ENCODE measurements at regions not wholly inside any gene's neighbourhood (a gene's known extent, or its start where the extent isn't known, plus 50 kb on each side); places are given as distances from the start of the nearest gene placed in this dataset.

- TF ChIP-seq CTCF (conservative IDR thresholded peaks at IDR 0.05) = no peak
- H3K27ac ChIP-seq = no peak overlapping the region
Measured at GRCh38 chr10:7478727-7479457, 68.1 kb upstream of the SFMBT2 start.

- TF ChIP-seq CTCF (conservative IDR thresholded peaks at IDR 0.05) = no peak
- no peak overlapping the region for H3K27ac ChIP-seq
Measured at GRCh38 chr10:7477538-7478334, 66.9 kb upstream of the SFMBT2 start.

GRCh38 chr10:7475939-7476338 lies 65.1 kb upstream of the SFMBT2 start:
- TF ChIP-seq CTCF (conservative IDR thresholded peaks at IDR 0.05) = no peak
- H3K27ac ChIP-seq = no peak overlapping the region

- H3K27ac ChIP-seq = no peak overlapping the region
- TF ChIP-seq CTCF (conservative IDR thresholded peaks at IDR 0.05) = no peak
Measured at GRCh38 chr10:7475046-7475911, 64.4 kb upstream of the SFMBT2 start.

- no peak for TF ChIP-seq CTCF (conservative IDR thresholded peaks at IDR 0.05)
- H3K27ac ChIP-seq = no peak overlapping the region
Measured at GRCh38 chr10:7474388-7474787, 63.6 kb upstream of the SFMBT2 start.

GRCh38 chr10:7473474-7473873 lies 62.6 kb upstream of the SFMBT2 start:
- TF ChIP-seq CTCF (conservative IDR thresholded peaks at IDR 0.05) = no peak
- no peak overlapping the region for H3K27ac ChIP-seq

All from VCaP (cell line).